CD4-positive, alpha-beta T cell (primary cell): ENCODE measurements at regions not wholly inside any gene's neighbourhood (a gene's known extent, or its start where the extent isn't known, plus 50 kb on each side); places are given as distances from the start of the nearest gene placed in this dataset.

Source experiments
- ATAC-seq: fragments of 200-7000 bp; cut with Tn5 transposase; one replicate; pipeline ENCODE4 v1.10.0; 2022; ENCODE audit warnings: mild to moderate bottlenecking; ENCODE audit not compliant: poor library complexity
- CTCF ChIA-PET: fragments of 350-600 bp; sonication (Branson Sonifier 250); formaldehyde crosslinking; loops from one replicate; lab custom pipeline; 2021; ENCODE audit warnings: antibody characterized with exemption, inconsistent platforms; lab: Charles Lee
- POLR2A ChIA-PET: fragments of 350-600 bp; sonication (Branson Sonifier 250); formaldehyde crosslinking; loops from one replicate; lab custom pipeline; 2021; ENCODE audit warnings: antibody characterized with exemption, inconsistent platforms; lab: Charles Lee
- DNase-seq, 14 experiments: peaks; one replicate each; pipeline ENCODE4 v3.0.0-alpha.2; 2013 to 2020; ENCODE audit warnings: mixed read lengths in 2 of 14
- H3K27ac ChIP-seq, 2 donors: one replicate each; pipeline versions ENCODE4 v1.5.1 to v1.7.0; 2013; ENCODE audit warnings: low read length in 2 of 2, low read depth in 1 of 2, mild to moderate bottlenecking in 1 of 2
- H3K27me3 ChIP-seq, 2 experiments: 1 replicate in 1 of 2; 2 replicates in 1 of 2; pipeline versions ENCODE4 v1.6.1 to v1.7.0; 2013; ENCODE audit warnings: low read length in 2 of 2, control low read depth in 1 of 2, mild to moderate bottlenecking in 1 of 2, moderate library complexity in 1 of 2; ENCODE audit not compliant: insufficient read depth in 2 of 2, control insufficient read depth in 1 of 2
- H3K36me3 ChIP-seq: one replicate; pipeline ENCODE4 v1.6.1; 2013; ENCODE audit warnings: low read length, control low read depth; ENCODE audit not compliant: insufficient read depth
- H3K4me1 ChIP-seq: one replicate; pipeline ENCODE4 v1.6.1; 2013; ENCODE audit warnings: low read length, control low read depth; ENCODE audit not compliant: insufficient read depth
- H3K4me3 ChIP-seq: one replicate; pipeline ENCODE4 v1.5.1; 2013; ENCODE audit warnings: mild to moderate bottlenecking, low read length, moderate library complexity
- H3K9me3 ChIP-seq, 2 experiments: 1 replicate in 1 of 2; 2 replicates in 1 of 2; pipeline versions ENCODE4 v1.6.1 to v1.7.0; 2013; ENCODE audit warnings: low read length in 2 of 2, mild to moderate bottlenecking in 2 of 2, control low read depth in 1 of 2, moderate library complexity in 1 of 2; ENCODE audit not compliant: control insufficient read depth in 1 of 2, insufficient read depth in 1 of 2
- H3K27ac Mint-ChIP-seq: one replicate; pipeline ENCODE4 v1.8.0; 2020; ENCODE audit warnings: mixed read lengths
- H3K27me3 Mint-ChIP-seq: one replicate; pipeline ENCODE4 v1.8.0; 2021; ENCODE audit warnings: mixed read lengths
- H3K36me3 Mint-ChIP-seq: one replicate; pipeline ENCODE4 v1.8.0; 2021; ENCODE audit warnings: low read depth, mixed read lengths
- H3K4me1 Mint-ChIP-seq: one replicate; pipeline ENCODE4 v1.8.0; 2021; ENCODE audit warnings: low read depth, mixed read lengths
- H3K4me3 Mint-ChIP-seq: one replicate; pipeline ENCODE4 v1.8.0; 2020; ENCODE audit warnings: mild to moderate bottlenecking, mixed read lengths
- H3K9me3 Mint-ChIP-seq: one replicate; pipeline ENCODE4 v1.8.0; 2020; ENCODE audit warnings: mixed read lengths
- CTCF ChIP-seq: fragments of 200-600 bp; IDR thresholded peaks from one replicate; pipeline ENCODE4 v1.8.0; 2022; ENCODE audit warnings: antibody characterized with exemption, mild to moderate bottlenecking
- intact Hi-C, 2 experiments: fragments of 100-400 bp; cut with DNase I in 1 of 2; cut with micrococcal nuclease in 1 of 2; formaldehyde crosslinking; loops; one replicate each; pipeline versions ENCODE4 v1.15.1 to v1.9.0; 2023 to 2025; cut with DNase I, micrococcal nuclease

- ATAC-seq (no peak), DNase-seq (no peak)
- Mint-ChIP-seq H3K9me3 (no peaks in the 10 kb centered on the region), H3K27ac (no peak overlapping the region), H3K27me3 (peaks cover 39% of the 10 kb centered on the region), H3K4me3 (no peak overlapping the region), H3K36me3 (no peaks in the 10 kb centered on the region), H3K4me1 (peaks cover 3% of the 10 kb centered on the region)
- CTCF ChIA-PET, result no interaction called here
- H3K4me1 ChIP-seq, result peaks cover 2% of the 10 kb centered on the region
- peaks cover 0 to 8% of the 10 kb centered on the region in 2 experiments for H3K9me3 ChIP-seq
- intact Hi-C loops, result no loop called here
- POLR2A ChIA-PET, result no interaction called here
- no peak overlapping the region for H3K4me3 ChIP-seq
- H3K27ac ChIP-seq, result no peak overlapping the region
- peaks cover 13 to 26% of the 10 kb centered on the region in 2 experiments for H3K27me3 ChIP-seq
- no peaks in the 10 kb centered on the region for H3K36me3 ChIP-seq
- TF ChIP-seq CTCF, result no peak
Observed at GRCh38 chr5:1704266-1704665, 95.4 kb downstream of the MRPL36 start.

GRCh38 chr5:1703352-1704050, 96.1 kb downstream of the MRPL36 start:
- no peak for TF ChIP-seq CTCF
- no peak overlapping the region for H3K27ac Mint-ChIP-seq
- no peak for DNase-seq
- no peaks in the 10 kb centered on the region for H3K4me1 Mint-ChIP-seq
- no peak overlapping the region for H3K4me3 Mint-ChIP-seq
- ATAC-seq, result no peak
- no peak overlapping the region for H3K4me3 ChIP-seq
- H3K4me1 ChIP-seq, result no peaks in the 10 kb centered on the region
- H3K36me3 Mint-ChIP-seq, result no peaks in the 10 kb centered on the region
- ChIA-PET CTCF (no interaction called here), POLR2A (no interaction called here)
- H3K27me3 Mint-ChIP-seq, result peaks cover 36% of the 10 kb centered on the region
- no peak overlapping the region for H3K27ac ChIP-seq
- intact Hi-C loops, result no loop called here
- H3K27me3 ChIP-seq, result peaks cover 13 to 21% of the 10 kb centered on the region in 2 experiments
- H3K9me3 Mint-ChIP-seq, result no peaks in the 10 kb centered on the region
- peaks cover 0 to 8% of the 10 kb centered on the region in 2 experiments for H3K9me3 ChIP-seq
- no peaks in the 10 kb centered on the region for H3K36me3 ChIP-seq

GRCh38 chr5:1702318-1702717, 97.3 kb downstream of the MRPL36 start:
- H3K9me3 ChIP-seq, result peaks cover 0 to 8% of the 10 kb centered on the region in 2 experiments
- no peaks in the 10 kb centered on the region for H3K36me3 Mint-ChIP-seq
- H3K27ac ChIP-seq, result no peak overlapping the region
- ChIA-PET POLR2A (no interaction called here), CTCF (no interaction called here)
- no peaks in the 10 kb centered on the region for H3K36me3 ChIP-seq
- no peak overlapping the region for H3K4me3 Mint-ChIP-seq
- H3K27me3 Mint-ChIP-seq, result peaks cover 38% of the 10 kb centered on the region
- ATAC-seq (no peak), DNase-seq (no peak)
- intact Hi-C loops, result no loop called here
- peaks cover 9 to 18% of the 10 kb centered on the region in 2 experiments for H3K27me3 ChIP-seq
- no peaks in the 10 kb centered on the region for H3K4me1 ChIP-seq
- H3K4me3 ChIP-seq, result no peak overlapping the region
- no peak for TF ChIP-seq CTCF
- no peaks in the 10 kb centered on the region for H3K9me3 Mint-ChIP-seq
- H3K4me1 Mint-ChIP-seq, result no peaks in the 10 kb centered on the region
- no peak overlapping the region for H3K27ac Mint-ChIP-seq
